A549 (cell line): ENCODE measurements at regions not wholly inside any gene's neighbourhood (a gene's known extent, or its start where the extent isn't known, plus 50 kb on each side); places are given as distances from the start of the nearest gene placed in this dataset.

Experiments
- POLR2A ChIP-seq: IDR thresholded peaks from 2 replicates; pipeline ENCODE4 v1.6.1; 2012; ENCODE audit warnings: mild to moderate bottlenecking, low read length
- POLR2AphosphoS2 ChIP-seq: conservative IDR thresholded peaks from 2 replicates; pipeline ENCODE4 v1.6.1; 2012; ENCODE audit warnings: low read length, improper control_type of control experiment, inconsistent platforms
- RAD21 ChIP-seq, 2 experiments: fragments of >200 bp in 1 of 2; sonication (Bioruptor Twin) in 1 of 2; formaldehyde crosslinking in 1 of 2; IDR thresholded peaks in 1 of 2; conservative IDR thresholded peaks in 1 of 2; 2 replicates in 1 of 2; 3 replicates in 1 of 2; pipeline ENCODE4 v1.6.1; 2012 to 2018; ENCODE audit warnings: inconsistent platforms in 1 of 2
- SMC3 ChIP-seq: fragments of >200 bp; sonication (Bioruptor Twin); formaldehyde crosslinking; IDR thresholded peaks from 3 replicates; pipeline ENCODE4 v1.6.1; 2018; ENCODE audit warnings: inconsistent platforms
- TF ChIP-seq, protein P1 (sequence below): fragments of >200 bp; sonication (Bioruptor Twin); formaldehyde crosslinking; IDR thresholded peaks from 3 replicates; pipeline ENCODE4 v1.5.1; 2016

DNA sequence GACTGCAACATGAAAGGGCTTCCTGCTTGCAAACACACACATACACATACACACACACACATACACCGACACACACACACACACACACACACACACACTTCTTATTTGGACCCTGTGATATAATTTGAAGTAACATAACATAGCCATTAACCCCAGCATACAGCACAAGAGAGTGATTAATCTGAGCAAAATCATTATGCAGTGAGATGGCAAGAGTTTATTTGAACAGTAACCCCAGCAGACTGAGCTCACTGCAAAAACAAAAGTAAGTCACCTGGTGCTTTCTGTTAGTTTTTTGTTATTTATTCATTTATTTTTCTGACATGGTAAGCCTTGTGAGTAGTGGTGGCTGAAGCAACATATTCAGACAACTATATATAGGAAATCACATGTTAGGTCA, 93.7 kb downstream of the NOL4 start:
- TF ChIP-seq RAD21 (conservative IDR thresholded peaks at IDR 0.05 in 1 of 2, IDR thresholded peaks at IDR 0.05 in 1 of 2) (no peak), SMC3 (no peak), POLR2A (no peak), POLR2AphosphoS2 (no peak)
- TF ChIP-seq, protein P1, sequence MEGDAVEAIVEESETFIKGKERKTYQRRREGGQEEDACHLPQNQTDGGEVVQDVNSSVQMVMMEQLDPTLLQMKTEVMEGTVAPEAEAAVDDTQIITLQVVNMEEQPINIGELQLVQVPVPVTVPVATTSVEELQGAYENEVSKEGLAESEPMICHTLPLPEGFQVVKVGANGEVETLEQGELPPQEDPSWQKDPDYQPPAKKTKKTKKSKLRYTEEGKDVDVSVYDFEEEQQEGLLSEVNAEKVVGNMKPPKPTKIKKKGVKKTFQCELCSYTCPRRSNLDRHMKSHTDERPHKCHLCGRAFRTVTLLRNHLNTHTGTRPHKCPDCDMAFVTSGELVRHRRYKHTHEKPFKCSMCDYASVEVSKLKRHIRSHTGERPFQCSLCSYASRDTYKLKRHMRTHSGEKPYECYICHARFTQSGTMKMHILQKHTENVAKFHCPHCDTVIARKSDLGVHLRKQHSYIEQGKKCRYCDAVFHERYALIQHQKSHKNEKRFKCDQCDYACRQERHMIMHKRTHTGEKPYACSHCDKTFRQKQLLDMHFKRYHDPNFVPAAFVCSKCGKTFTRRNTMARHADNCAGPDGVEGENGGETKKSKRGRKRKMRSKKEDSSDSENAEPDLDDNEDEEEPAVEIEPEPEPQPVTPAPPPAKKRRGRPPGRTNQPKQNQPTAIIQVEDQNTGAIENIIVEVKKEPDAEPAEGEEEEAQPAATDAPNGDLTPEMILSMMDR: no peak
